HG03469 (cell line): ENCODE measurements at regions not wholly inside any gene's neighbourhood (a gene's known extent, or its start where the extent isn't known, plus 50 kb on each side); places are given as distances from the start of the nearest gene placed in this dataset.

Experiments
- ATAC-seq: cut with Tn5 transposase; IDR thresholded peaks from one replicate; pipeline ENCODE4 v1.9.1; 2021; ENCODE audit warnings: mild to moderate bottlenecking, moderate library complexity, moderate number of reproducible peaks; ENCODE audit not compliant: unreplicated experiment

GRCh38 chr3:66165660-66166059, 55.1 kb upstream of the SLC25A26 start:
- no peak for ATAC-seq

- no peak for ATAC-seq
Measured at GRCh38 chr3:66164155-66164554, 56.6 kb upstream of the SLC25A26 start.

DNA sequence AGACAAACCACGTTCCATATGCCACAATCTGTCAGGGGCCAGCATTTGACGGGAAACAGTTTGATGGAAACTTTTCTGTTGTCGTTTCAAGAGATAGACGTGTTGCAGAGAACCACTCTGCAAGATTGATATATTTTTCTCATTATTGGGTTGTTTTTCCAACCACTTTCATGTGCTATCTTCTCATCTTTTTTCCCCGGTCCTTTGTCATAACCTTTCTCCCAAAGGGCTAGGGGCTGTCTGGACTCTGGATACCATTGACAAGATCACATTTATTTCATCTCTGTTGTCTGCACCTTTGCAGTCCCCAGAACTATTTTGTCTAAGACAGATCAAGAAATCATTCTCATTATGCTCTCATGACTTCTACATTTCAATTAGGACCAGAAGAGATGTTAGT, 57.6 kb upstream of the SLC25A26 start:
- no peak for ATAC-seq

- ATAC-seq: no peak
Measured at GRCh38 chr3:66162766-66163165, 58.0 kb upstream of the SLC25A26 start.

DNA sequence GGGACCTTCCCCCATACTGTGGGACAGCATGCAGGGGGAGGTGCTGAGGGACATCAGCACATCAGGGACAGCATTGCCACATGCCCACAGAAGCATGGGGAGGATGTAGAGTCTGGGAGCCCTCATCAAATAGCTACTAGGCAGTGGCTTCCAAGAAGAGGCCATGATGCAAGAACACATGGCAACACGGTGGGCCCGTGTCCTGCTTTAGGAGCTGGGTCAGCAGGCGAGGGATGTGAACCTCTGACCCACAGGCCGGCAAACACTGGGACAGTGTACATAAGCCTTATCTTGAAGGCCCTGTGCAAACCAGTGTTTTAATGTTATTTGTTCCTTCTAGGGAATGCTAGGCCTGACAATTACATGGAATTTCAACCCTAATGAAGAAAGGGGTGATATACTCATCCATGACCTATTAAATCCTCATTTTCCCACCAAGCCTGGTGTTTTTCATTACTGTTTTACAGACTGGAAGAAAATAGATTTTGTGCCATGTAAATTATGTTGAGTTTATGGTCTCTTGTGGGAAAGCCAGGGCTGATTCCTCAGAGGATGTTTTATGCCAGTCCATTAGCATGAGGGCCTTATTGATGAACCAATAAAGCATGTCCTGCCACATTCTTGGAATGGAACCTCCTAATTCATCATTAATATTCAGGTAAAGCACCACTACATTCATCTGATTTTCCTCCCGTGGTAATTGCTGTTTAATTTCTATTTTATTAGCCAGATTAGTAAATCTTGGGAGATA, 61.7 kb upstream of the SLC25A26 start:
- no peak for ATAC-seq

- no peak for ATAC-seq
Measured at GRCh38 chr3:66154444-66154861, 66.3 kb upstream of the SLC25A26 start.

DNA sequence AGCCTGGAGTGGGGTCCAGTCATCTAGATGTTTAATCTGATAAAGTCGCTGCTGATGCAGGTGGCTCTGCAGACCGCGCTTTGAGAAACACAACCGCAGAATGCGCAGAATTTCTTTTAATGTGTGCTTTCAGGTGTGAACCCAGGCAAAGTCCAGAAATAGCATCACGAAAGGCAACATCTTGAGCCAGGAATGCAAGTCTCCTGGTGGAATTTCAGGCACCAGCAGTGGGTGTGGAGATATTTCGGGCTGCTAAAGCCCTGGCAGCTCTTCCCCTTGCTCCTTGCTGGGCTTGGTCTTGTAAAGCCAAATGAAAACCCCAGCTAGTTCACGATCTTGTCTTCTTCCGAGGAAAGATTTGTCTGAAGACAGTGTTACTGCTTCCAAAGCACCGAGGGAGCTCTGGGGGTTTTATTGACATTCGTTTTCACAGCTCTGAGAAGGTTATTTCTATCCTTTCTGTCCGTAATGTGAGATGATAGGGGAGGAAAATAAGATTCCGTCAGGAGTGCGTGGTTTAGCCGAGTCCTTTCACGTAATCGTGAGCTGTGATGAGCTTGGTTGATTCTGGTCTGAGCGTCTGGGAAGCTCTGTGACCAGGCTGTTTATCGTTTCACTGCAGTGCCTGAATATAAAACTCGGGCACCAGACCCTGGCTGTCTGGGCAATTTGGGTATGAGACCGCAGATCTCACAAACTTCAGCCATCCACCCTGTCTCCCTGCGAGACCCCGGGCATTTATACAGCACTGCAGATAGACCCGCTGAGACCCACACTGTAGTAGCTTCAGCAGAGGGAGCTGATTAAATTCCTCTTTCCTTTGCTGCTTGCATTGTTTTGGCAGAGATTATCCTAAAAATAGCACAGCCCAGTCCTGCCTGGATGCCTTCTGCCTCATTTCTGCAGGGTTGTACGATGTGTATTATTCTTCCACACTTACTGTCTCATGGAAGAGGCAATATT, 67.0 kb upstream of the SLC25A26 start:
- ATAC-seq: no peak

- no peak for ATAC-seq
Measured at GRCh38 chr3:66152336-66152735, 68.5 kb upstream of the SLC25A26 start.

DNA sequence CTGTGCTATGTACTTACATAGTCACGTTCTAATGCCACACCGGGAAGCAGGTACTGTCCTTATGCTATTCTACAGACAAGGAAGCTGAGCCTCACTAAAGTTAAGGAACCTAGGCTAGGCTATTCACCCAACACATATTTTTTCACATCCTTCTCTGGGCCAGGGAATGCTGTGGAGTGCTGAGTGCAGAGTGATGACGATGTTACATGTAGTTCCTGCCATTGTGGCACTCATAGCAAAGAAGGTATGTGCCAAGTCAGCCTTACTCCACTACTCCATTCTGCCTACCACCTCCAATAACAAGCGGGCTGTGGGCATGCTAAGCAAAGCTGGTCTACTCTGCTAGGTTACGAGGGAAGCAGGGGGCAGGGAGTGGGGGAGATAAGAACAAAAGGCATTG, 69.8 kb upstream of the SLC25A26 start:
- ATAC-seq: no peak

GRCh38 chr3:66149269-66149668, 71.5 kb upstream of the SLC25A26 start:
- no peak for ATAC-seq

DNA sequence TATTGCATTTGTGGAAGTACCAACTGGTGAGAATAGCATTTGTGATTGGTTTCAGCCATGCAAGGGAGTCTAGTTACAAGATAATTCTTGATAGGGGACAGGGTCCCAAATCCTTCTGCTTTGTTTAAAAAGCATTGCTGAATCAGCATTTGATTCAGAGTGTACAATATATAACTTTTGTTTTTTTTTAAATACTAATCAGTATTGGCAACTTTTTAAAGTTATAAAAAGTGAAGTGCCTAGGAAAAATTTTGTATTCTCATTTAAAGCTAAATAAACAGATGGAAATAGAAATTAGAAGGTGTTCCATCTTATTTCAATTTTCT, 75.4 kb upstream of the SLC25A26 start:
- ATAC-seq: no peak

GRCh38 chr3:66144568-66145407, 76.0 kb upstream of the SLC25A26 start:
- ATAC-seq: no peak

DNA sequence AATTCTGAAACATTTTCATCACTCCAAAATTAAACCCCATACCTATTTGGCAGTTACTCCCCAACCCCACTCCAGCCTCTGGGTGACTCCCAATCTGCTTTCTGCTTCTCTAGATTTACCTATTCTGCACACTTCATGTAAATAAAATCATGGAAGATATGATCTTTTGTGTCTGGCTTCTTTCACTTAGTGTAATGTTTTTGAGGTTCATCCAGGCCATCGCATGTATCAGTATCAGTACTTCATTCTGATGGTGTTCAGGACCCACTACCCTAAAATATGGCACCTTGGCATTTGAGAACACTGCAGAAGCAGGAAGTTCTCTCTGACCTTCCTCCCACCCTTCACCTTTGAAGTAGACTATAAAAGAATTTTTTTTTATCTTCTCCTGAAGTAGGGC, 78.7 kb upstream of the SLC25A26 start:
- ATAC-seq: no peak

- ATAC-seq: peak; percentile 66
Measured at GRCh38 chr3:66140743-66141372, 79.9 kb upstream of the SLC25A26 start.

- no peak for ATAC-seq
Measured at GRCh38 chr3:66140106-66140505, 80.7 kb upstream of the SLC25A26 start.

DNA sequence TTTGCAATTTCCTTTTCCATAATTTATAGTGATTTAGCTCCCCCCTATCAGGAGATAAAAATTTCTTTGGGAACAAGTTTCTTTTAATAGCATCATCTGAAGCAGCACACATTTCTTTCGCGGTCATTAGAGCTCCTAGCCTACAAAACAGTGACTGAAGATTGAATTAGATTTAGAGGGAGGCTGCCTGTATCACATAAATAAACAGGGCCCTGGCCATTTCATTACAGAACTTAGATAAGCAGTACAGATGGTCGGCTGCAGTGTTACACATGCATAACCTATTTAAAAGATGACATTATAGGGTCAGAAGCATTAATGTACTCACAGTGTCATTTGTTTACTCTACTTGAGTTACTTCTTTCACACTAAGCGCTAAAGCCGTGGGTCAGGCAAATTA, 81.4 kb upstream of the SLC25A26 start:
- ATAC-seq: no peak

DNA sequence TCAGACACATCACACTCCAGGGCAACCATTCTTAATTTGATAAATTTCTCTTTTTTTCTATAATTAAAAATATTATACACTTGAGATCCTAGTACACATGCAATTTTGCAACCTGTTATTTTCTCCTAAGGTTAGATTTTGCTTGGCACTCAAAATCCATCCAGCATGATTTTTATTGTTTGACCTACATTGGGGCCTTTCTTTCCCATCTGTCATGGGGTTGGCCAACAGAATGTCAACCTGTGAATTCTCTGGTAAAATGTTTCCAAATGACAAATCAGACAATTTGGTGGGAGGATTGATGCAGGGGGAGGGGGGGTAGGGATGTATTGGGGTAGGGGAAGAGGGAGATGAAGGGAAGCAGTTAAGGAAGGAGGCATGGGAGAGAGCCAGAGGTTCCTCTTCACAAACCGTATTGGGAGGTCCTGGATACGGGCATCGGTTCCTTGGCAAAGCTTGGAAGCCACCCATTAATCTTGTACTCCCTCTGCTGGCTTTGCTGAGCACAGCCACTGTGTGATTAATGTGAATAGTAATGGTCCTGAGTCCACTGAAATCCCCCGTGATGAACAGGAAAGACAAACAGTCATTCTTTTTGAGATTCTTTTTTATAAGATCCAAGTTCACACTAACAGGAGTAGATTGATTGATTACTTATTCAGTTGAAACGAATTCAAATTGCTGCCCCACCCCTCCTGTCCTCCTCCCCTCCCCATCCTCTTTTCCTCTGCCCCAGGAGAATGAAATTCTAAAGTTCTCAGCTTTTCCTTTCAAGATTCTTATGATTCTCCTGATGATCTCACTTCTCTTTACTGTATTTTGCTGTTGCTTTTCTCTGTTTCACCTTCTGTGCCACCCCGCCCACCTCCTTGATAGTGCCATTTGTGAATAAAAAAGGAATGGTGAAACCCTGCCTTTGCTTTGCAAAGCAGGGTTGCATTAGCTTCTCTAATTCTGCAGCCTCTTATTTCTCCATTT, 82.2 kb upstream of the SLC25A26 start:
- peak; percentile 52 for ATAC-seq

DNA sequence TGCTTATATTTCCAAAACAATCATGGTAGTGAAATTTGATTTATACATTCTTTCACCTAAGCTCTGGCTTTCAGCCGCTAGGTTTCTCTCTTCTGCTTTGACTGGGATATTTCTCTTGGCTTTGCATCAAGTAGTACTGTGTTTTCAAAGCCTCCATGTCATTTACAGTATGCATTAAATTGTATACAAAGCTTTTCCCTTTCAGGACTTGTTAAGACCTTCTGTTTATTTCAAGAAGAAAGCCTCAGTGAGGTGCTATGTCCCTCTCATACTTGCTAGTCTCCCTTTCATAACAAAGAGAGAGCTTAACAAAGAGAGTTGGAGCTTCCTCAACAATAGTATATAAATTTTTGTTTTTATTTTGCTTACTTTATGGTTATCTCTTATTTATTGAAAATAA, 84.2 kb upstream of the SLC25A26 start:
- no peak for ATAC-seq

DNA sequence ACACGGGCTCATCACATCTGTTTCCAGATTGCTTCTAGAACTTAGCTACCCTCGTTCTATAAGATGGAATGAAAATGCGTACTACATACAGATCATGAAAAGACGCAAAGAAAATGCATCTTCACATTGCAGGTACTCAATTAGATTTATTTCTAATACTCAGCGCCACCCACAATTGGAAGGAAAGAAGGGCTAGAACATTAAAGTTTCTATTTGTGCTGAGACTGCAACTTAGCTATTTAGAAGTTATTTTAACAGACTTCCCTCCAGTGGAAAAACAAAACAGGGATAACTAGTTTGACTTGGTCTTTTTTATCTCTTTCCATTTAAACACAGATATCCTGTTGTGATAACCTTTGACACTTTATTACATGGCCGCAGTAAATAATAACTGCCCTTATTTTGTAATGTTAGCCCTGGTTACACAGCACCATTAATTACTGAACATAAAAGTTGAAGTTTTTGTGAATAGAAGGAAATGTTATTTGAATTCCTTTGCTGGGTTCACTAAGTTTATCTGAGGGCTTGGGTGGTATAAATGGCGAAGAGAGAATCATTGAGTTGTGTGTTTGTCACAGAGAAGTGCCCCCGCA, 86.9 kb upstream of the SLC25A26 start:
- ATAC-seq: no peak
